Glutamatergic neuron (in vitro differentiated cells): ENCODE measurements at regions not wholly inside any gene's neighbourhood (a gene's known extent, or its start where the extent isn't known, plus 50 kb on each side); places are given as distances from the start of the nearest gene placed in this dataset.
"Not testable (repeated sequence)": the region's sequence is repeated elsewhere in the genome, so short reads cannot be mapped to it uniquely, and the experiment has no call there.

Source experiments
- DNase-seq: peaks from one replicate; pipeline ENCODE4 v3.0.0; 2022
- H3K27ac Mint-ChIP-seq: one replicate; pipeline ENCODE4 v1.8.0; 2020; ENCODE audit warnings: mild to moderate bottlenecking, mixed read lengths, inconsistent platforms; ENCODE audit not compliant: unreplicated experiment
- H3K27me3 Mint-ChIP-seq: one replicate; pipeline ENCODE4 v1.8.0; 2020; ENCODE audit warnings: mild to moderate bottlenecking, moderate library complexity, mixed read lengths, inconsistent platforms; ENCODE audit not compliant: unreplicated experiment
- H3K36me3 Mint-ChIP-seq: one replicate; pipeline ENCODE4 v1.8.0; 2020; ENCODE audit warnings: mild to moderate bottlenecking, mixed read lengths, inconsistent platforms; ENCODE audit not compliant: unreplicated experiment
- H3K4me1 Mint-ChIP-seq: one replicate; pipeline ENCODE4 v1.8.0; 2020; ENCODE audit warnings: mild to moderate bottlenecking, low read depth, mixed read lengths, inconsistent platforms; ENCODE audit not compliant: unreplicated experiment
- H3K4me3 Mint-ChIP-seq: one replicate; pipeline ENCODE4 v1.8.0; 2020; ENCODE audit warnings: mild to moderate bottlenecking, mixed read lengths, inconsistent platforms; ENCODE audit not compliant: unreplicated experiment
- H3K9me3 Mint-ChIP-seq: one replicate; pipeline ENCODE4 v1.8.0; 2020; ENCODE audit warnings: mild to moderate bottlenecking, moderate library complexity, mixed read lengths, inconsistent platforms; ENCODE audit not compliant: unreplicated experiment
- CTCF ChIP-seq: fragments of 200-600 bp; sonication (generic); IDR thresholded peaks from one replicate; pipeline ENCODE4 v1.5.0; 2021; ENCODE audit not compliant: partially characterized antibody, unreplicated experiment

DNA sequence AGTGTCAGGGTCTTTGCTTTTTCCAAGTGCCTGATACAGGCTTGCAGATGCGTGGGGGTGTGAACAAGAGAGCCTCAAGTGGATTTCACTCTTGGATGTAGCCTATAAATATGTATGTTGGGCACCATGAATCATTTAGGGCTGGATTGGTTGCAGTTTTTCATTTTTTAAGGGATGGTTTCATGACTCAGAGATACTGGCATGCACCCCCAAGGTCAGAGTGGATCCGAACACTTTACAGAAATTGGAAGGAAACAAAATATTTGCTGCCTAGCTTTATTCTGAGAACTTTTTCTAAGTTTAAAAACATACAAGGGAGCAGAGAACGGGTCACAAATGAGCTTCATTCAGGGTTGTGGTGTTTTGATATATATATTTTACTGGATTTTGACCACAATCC, 436.8 kb upstream of the ERCC4 start:
- peaks cover 1% of the 10 kb centered on the region for H3K9me3 Mint-ChIP-seq
- TF ChIP-seq CTCF = no peak
- H3K4me3 Mint-ChIP-seq = no peak overlapping the region
- H3K4me1 Mint-ChIP-seq = no peaks in the 10 kb centered on the region
- no peaks in the 10 kb centered on the region for H3K36me3 Mint-ChIP-seq
- no peak for DNase-seq
- no peak overlapping the region for H3K27ac Mint-ChIP-seq
- peaks cover 2% of the 10 kb centered on the region for H3K27me3 Mint-ChIP-seq

- not testable (repeated sequence) for DNase-seq, H3K4me3 Mint-ChIP-seq, H3K4me1 Mint-ChIP-seq, H3K36me3 Mint-ChIP-seq, H3K9me3 Mint-ChIP-seq, H3K27ac Mint-ChIP-seq, H3K27me3 Mint-ChIP-seq
Measured at GRCh38 chr16:13489416-13489815, 430.5 kb upstream of the ERCC4 start.

DNA sequence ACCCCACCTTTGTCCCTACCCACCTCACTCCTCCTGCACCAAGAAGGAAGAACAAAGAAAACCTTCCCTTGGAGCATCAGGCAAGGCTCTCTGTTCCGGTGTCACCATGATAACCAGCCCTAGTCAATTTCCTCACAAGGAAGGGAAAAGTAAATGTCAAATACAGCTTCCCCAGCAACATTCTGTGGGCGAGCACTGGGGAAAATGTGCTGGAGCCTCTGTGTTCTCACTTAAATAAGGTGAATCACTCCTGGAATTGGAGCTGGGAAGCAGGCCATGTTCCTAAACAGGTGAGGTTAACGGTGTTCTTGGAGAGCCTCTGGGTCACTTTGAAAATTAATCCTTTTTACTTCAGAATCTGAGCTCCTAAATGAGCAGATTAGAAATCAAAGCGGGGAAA, 427.9 kb upstream of the ERCC4 start:
- H3K27ac Mint-ChIP-seq = no peak overlapping the region
- no peaks in the 10 kb centered on the region for H3K36me3 Mint-ChIP-seq
- peaks cover 2% of the 10 kb centered on the region for H3K27me3 Mint-ChIP-seq
- no peak for TF ChIP-seq CTCF
- no peak overlapping the region for H3K4me3 Mint-ChIP-seq
- DNase-seq = no peak
- peaks cover 2% of the 10 kb centered on the region for H3K4me1 Mint-ChIP-seq
- peaks cover 1% of the 10 kb centered on the region for H3K9me3 Mint-ChIP-seq

DNA sequence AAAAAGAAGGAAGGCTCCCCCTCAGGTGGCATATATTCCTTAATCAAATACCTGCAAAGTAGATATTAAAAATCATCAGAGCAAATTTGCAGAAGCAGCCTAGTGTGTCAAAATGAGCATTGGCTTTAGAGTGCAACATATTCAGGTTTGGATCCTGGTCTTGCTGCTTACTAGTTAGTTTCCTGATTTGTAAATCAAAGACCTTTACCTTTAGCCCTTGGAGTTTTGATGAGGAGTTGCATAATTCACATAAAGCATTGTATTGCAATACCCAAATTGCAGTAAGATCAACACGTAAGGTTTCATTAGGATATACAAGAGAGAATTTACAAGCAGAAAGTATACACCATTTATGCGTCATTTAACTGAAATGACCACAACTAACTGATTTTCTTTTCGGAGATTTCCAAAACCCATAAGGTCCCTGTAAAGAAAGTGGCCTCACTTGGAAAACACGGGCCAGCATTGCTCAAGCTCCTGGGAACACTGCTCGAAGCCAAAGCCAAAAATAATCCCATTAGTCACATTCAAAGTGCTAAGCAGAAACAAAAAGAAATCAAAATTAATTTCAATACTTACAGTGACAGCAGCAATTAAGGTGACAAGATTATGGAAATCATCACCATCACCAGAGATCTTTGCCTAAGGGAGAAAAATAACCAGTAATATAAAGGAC, 415.9 kb upstream of the ERCC4 start:
- Mint-ChIP-seq H3K27ac (no peak overlapping the region), H3K27me3 (no peaks in the 10 kb centered on the region), H3K36me3 (no peaks in the 10 kb centered on the region), H3K4me3 (no peak overlapping the region), H3K9me3 (no peaks in the 10 kb centered on the region), H3K4me1 (no peaks in the 10 kb centered on the region)
- TF ChIP-seq CTCF = no peak
- no peak for DNase-seq

GRCh38 chr16:13507530-13507929, 412.4 kb upstream of the ERCC4 start:
- Mint-ChIP-seq H3K4me1 (no peaks in the 10 kb centered on the region), H3K27ac (no peak overlapping the region), H3K27me3 (no peaks in the 10 kb centered on the region), H3K4me3 (no peak overlapping the region), H3K36me3 (no peaks in the 10 kb centered on the region), H3K9me3 (no peaks in the 10 kb centered on the region)
- TF ChIP-seq CTCF = no peak
- no peak for DNase-seq
